Mononuclear cell (primary cell): ENCODE measurements at regions not wholly inside any gene's neighbourhood (a gene's known extent, or its start where the extent isn't known, plus 50 kb on each side); places are given as distances from the start of the nearest gene placed in this dataset.

Source experiments
- H3K27me3 ChIP-seq: 2 replicates; pipeline ENCODE4 v1.6.0; 2011; ENCODE audit warnings: low read length, control low read depth; ENCODE audit not compliant: insufficient read depth
- H3K4me1 ChIP-seq: 2 replicates; pipeline ENCODE4 v1.5.1; 2011; ENCODE audit warnings: mild to moderate bottlenecking, low read length, control low read depth; ENCODE audit not compliant: insufficient read depth
- H3K4me3 ChIP-seq: 2 replicates; pipeline ENCODE4 v1.5.1; 2011; ENCODE audit warnings: mild to moderate bottlenecking, low read length, moderate library complexity
- H3K9me3 ChIP-seq: 2 replicates; pipeline ENCODE4 v1.5.1; 2011; ENCODE audit warnings: low read depth, mild to moderate bottlenecking, control low read depth, low read length

GRCh38 chr16:65521633-65522328, 399.9 kb upstream of the CDH11 start:
- H3K4me1 ChIP-seq, result no peaks in the 10 kb centered on the region
- H3K4me3 ChIP-seq, result no peak overlapping the region
- no peaks in the 10 kb centered on the region for H3K27me3 ChIP-seq
- H3K9me3 ChIP-seq, result no peaks in the 10 kb centered on the region

- no peaks in the 10 kb centered on the region for H3K9me3 ChIP-seq
- H3K27me3 ChIP-seq, result no peaks in the 10 kb centered on the region
- H3K4me1 ChIP-seq, result no peaks in the 10 kb centered on the region
- H3K4me3 ChIP-seq, result no peak overlapping the region
Measured at GRCh38 chr16:65519402-65519801, 397.5 kb upstream of the CDH11 start.

GRCh38 chr16:65515193-65515592, 393.3 kb upstream of the CDH11 start:
- H3K4me1 ChIP-seq, result no peaks in the 10 kb centered on the region
- H3K4me3 ChIP-seq, result no peak overlapping the region
- H3K27me3 ChIP-seq, result no peaks in the 10 kb centered on the region
- H3K9me3 ChIP-seq, result no peaks in the 10 kb centered on the region

- no peak overlapping the region for H3K4me3 ChIP-seq
- H3K9me3 ChIP-seq, result no peaks in the 10 kb centered on the region
Measured at GRCh38 chr16:65510850-65511249, 389.0 kb upstream of the CDH11 start.

GRCh38 chr16:65510241-65510640, 388.4 kb upstream of the CDH11 start:
- Histone ChIP-seq H3K4me3 (no peak overlapping the region), H3K27me3 (no peaks in the 10 kb centered on the region), H3K4me1 (no peaks in the 10 kb centered on the region)

More at GRCh38 chr16:65510850-65511249, 389.0 kb upstream of the CDH11 start:
- Histone ChIP-seq H3K4me1 (no peaks in the 10 kb centered on the region), H3K27me3 (no peaks in the 10 kb centered on the region)

GRCh38 chr16:65509172-65509571, 387.3 kb upstream of the CDH11 start:
- H3K4me1 ChIP-seq, result no peaks in the 10 kb centered on the region
- no peaks in the 10 kb centered on the region for H3K27me3 ChIP-seq
- no peak overlapping the region for H3K4me3 ChIP-seq
- H3K9me3 ChIP-seq, result no peaks in the 10 kb centered on the region

More at GRCh38 chr16:65510241-65510640, 388.4 kb upstream of the CDH11 start:
- H3K9me3 ChIP-seq, result no peaks in the 10 kb centered on the region

- Histone ChIP-seq H3K4me3 (no peak overlapping the region), H3K27me3 (no peaks in the 10 kb centered on the region), H3K9me3 (no peaks in the 10 kb centered on the region), H3K4me1 (no peaks in the 10 kb centered on the region)
Measured at GRCh38 chr16:65500919-65501318, 379.1 kb upstream of the CDH11 start.

GRCh38 chr16:65500007-65500406, 378.1 kb upstream of the CDH11 start:
- H3K4me3 ChIP-seq, result no peak overlapping the region
- H3K27me3 ChIP-seq, result no peaks in the 10 kb centered on the region
- no peaks in the 10 kb centered on the region for H3K9me3 ChIP-seq
- no peaks in the 10 kb centered on the region for H3K4me1 ChIP-seq

- H3K27me3 ChIP-seq, result no peaks in the 10 kb centered on the region
- H3K4me3 ChIP-seq, result no peak overlapping the region
- H3K9me3 ChIP-seq, result no peaks in the 10 kb centered on the region
- no peaks in the 10 kb centered on the region for H3K4me1 ChIP-seq
Measured at GRCh38 chr16:65499566-65499965, 377.7 kb upstream of the CDH11 start.

- Histone ChIP-seq H3K27me3 (no peaks in the 10 kb centered on the region), H3K4me3 (no peak overlapping the region), H3K9me3 (no peaks in the 10 kb centered on the region), H3K4me1 (no peaks in the 10 kb centered on the region)
Measured at GRCh38 chr16:65497571-65497970, 375.7 kb upstream of the CDH11 start.

- Histone ChIP-seq H3K4me1 (no peaks in the 10 kb centered on the region), H3K27me3 (no peaks in the 10 kb centered on the region), H3K9me3 (no peaks in the 10 kb centered on the region), H3K4me3 (no peak overlapping the region)
Measured at GRCh38 chr16:65495106-65495505, 373.2 kb upstream of the CDH11 start.

GRCh38 chr16:65494609-65495008, 372.7 kb upstream of the CDH11 start:
- Histone ChIP-seq H3K9me3 (no peaks in the 10 kb centered on the region), H3K4me3 (no peak overlapping the region), H3K27me3 (no peaks in the 10 kb centered on the region), H3K4me1 (no peaks in the 10 kb centered on the region)

- no peak overlapping the region for H3K4me3 ChIP-seq
- no peaks in the 10 kb centered on the region for H3K4me1 ChIP-seq
- no peaks in the 10 kb centered on the region for H3K27me3 ChIP-seq
- no peaks in the 10 kb centered on the region for H3K9me3 ChIP-seq
Measured at GRCh38 chr16:65494080-65494479, 372.2 kb upstream of the CDH11 start.

- no peaks in the 10 kb centered on the region for H3K4me1 ChIP-seq
- H3K27me3 ChIP-seq, result no peaks in the 10 kb centered on the region
- no peaks in the 10 kb centered on the region for H3K9me3 ChIP-seq
- H3K4me3 ChIP-seq, result no peak overlapping the region
Measured at GRCh38 chr16:65490286-65490685, 368.4 kb upstream of the CDH11 start.

GRCh38 chr16:65489531-65490023, 367.7 kb upstream of the CDH11 start:
- H3K4me3 ChIP-seq, result no peak overlapping the region

GRCh38 chr16:65487231-65487630, 365.4 kb upstream of the CDH11 start:
- H3K27me3 ChIP-seq, result no peaks in the 10 kb centered on the region
- no peaks in the 10 kb centered on the region for H3K9me3 ChIP-seq

More at GRCh38 chr16:65489531-65490023, 367.7 kb upstream of the CDH11 start:
- H3K9me3 ChIP-seq, result no peaks in the 10 kb centered on the region
- no peaks in the 10 kb centered on the region for H3K27me3 ChIP-seq
- no peaks in the 10 kb centered on the region for H3K4me1 ChIP-seq

More at GRCh38 chr16:65487231-65487630, 365.4 kb upstream of the CDH11 start:
- Histone ChIP-seq H3K4me1 (no peaks in the 10 kb centered on the region), H3K4me3 (no peak overlapping the region)
